Fibroblast of skin of abdomen (primary cell): ENCODE measurements at regions not wholly inside any gene's neighbourhood (a gene's known extent, or its start where the extent isn't known, plus 50 kb on each side); places are given as distances from the start of the nearest gene placed in this dataset.
"Not testable (repeated sequence)": the region's sequence is repeated elsewhere in the genome, so short reads cannot be mapped to it uniquely, and the experiment has no call there.

Experiments used
- DNase-seq: peaks from one replicate; pipeline ENCODE4 v3.0.0-alpha.2; 2013

DNA sequence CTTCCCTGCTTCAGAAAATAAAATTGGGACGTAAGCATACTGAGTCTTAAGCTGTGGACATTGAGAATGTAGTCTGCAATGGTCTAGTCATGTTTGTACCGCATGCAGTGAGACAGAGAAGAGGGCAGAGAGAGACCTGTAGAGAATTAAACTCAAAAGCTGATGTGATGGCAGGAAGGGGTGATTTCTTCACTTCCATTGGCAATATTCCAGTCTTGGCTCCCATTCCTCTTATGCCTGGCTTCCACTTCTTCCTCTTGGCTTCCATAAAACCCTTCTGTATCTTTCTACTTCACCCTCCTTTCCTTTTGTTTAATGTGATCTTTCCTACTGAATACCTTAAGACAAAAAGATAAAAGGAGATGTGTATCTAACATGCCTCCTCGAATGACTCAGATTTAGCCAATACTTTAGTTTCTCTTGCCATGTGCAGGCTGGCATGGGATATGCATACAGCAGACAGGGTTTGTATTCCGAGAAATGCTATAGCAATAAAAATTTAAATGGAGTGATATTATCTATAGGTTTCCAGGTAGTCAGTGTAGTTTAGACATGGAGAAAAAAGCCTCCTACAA lies 423.1 kb upstream of the DYNLRB2 start:
- no peak for DNase-seq

DNA sequence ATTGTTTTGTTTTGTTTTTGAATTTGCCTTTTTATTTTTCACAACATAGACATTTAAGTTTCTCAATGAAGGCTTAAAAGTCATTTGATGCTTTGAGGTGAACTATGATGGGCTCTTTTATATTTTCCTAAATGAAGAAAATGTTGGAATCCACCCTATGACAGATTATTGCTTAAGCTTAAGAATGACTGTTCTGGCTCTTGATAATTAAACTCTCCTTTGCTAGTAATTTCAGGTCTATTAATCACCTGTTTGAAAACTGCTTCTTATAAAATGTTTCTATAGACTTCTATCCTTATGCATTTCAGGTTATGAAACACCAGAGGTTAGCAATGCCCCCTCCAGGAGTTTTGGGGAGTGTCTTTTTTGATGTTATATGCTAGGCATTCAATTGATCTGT lies 424.1 kb upstream of the DYNLRB2 start:
- DNase-seq, result no peak

DNA sequence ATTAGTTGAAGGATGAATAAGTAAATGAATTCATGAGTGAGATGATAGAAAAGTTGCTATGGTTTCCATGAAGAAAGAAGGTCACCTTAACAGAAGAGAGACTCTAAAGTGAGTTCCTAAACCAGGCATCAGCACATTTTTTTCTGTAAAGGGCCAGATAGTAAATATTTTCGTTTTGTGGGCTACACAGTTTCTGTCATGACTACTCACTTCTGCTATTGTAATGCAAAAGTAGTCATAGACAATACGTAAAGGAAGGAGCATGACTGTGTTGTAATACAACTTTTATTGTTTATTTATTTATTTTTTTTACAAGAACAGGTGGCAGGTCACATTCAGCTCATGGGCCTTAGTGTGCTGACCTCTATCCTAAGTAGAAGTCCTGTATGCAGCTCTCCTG lies 426.1 kb upstream of the DYNLRB2 start:
- no peak for DNase-seq

DNA sequence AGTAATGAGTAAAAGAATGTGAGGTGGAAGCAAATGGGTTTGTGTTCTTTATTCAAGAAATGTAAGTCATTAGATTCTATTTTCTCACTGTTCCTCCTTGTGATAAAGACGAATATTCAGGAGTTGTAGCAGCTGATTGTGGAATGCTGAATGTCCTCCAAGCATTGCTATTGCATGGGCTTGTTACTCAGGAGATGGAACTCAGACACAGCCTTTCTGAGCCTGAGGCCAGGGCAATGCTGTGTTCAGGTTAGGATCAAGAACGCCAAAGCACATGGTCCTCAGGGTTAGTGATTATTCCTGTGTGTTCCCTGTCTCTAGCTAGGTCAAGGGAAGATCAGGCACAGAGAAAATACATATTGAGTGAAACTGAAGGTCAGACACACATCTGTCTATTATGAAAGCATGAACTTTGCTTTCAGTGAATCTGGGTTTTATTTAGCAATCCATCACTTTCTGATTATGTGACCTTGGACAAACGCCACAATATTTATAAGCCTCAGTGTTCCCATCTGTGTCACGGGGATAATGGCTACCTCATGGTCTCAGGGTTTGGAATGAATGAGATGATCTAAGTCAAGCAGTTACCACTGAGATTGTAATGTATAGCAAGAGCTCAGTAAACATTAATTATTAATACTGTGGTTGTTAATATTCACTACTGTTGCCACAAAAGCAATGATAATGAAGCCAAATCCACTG lies 426.8 kb upstream of the DYNLRB2 start:
- no peak for DNase-seq

- DNase-seq, result no peak
Observed at GRCh38 chr16:80109581-80109980, 431.2 kb upstream of the DYNLRB2 start.

- DNase-seq, result peak; percentile 48
Observed at GRCh38 chr16:80107900-80108299, 432.9 kb upstream of the DYNLRB2 start.

DNA sequence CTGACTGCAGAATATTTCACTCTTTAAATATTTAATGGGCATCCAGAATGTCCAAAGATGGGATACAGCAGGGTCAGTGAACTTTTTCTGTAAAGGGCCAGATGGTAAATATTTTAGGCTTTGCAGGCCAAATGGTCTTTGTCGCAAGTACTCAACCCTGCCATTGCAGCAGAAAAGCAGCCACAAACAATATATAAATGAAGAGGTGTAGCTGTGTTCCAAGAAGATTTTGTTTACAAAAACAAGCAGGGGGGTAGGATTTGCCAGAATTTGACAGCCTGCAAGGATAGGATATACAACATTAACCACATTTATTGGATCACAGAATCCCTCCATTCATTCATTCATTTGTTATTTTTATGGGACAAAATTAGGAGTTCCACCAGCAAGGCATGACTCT lies 435.0 kb upstream of the DYNLRB2 start:
- no peak for DNase-seq

DNA sequence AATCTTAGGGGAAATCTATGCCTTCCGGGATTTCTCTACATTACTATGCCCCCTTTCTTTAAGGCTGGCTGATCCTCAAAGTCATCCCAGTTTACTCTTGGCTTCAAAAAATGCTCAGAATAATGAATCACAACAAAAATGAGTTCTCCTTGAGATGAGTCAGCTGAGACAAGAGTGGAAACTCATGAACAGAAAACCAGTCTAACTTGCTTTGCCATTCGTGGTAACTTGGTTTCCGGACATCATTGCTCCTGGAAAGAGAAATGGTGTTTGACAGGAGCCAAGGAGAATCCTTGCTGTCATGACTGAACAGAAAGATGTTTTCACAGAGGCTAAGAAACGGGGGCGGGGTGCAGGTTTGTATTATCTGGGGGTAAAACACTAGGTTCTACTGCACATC lies 435.6 kb upstream of the DYNLRB2 start:
- peak; percentile 60 for DNase-seq

GRCh38 chr16:80104401-80104800 lies 436.4 kb upstream of the DYNLRB2 start:
- no peak for DNase-seq

GRCh38 chr16:80103463-80103862 lies 437.3 kb upstream of the DYNLRB2 start:
- no peak for DNase-seq

DNA sequence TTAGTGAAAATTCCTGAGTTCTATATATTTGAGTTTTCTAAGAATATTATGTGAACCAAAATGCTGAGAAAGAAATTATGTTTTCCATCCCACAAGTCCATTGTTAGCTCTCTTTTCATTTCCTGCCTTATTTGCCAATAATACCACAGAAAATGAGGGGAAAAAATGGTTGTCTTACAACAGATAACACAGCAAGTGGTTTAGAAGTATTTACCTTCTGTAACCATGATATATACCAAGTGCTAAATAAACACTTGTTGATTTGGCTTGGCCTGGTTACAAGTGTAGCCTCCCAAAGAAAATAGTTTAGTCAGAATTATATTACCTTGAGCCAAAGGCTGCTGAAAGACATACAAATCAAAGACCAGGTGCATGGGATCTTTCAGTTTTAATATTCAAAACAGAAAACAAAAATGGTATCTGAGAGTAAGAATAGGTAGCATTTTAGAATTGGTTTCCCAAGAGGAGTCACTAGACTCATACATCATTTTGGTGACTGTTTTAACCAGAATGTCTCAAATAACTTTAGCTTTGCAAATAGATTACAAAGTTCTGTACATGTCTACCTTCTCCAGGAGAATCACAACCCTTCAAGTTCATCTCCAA lies 439.8 kb upstream of the DYNLRB2 start:
- no peak for DNase-seq

GRCh38 chr16:80100186-80100585 lies 440.6 kb upstream of the DYNLRB2 start:
- no peak for DNase-seq

DNA sequence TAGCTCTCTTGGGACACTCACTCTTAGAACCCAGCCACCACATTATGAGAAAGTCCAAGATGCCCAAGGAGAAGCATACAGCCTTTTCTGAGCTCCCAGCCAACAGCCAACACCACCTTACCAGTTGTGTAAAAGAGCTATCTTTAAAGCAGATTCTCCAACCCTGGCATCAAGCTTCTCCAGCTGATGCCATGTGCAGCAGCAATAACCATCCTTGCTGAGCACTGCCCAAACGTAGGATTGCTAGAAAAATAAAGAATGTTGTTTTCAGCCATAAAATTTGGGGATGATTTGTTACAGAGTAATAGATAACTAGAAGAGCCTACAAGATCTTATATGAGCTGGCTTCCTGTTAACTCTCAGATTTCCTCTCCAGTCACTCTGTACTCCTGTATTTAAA lies 443.7 kb upstream of the DYNLRB2 start:
- no peak for DNase-seq

- peak; percentile 72 for DNase-seq
Observed at GRCh38 chr16:80092681-80093080, 448.1 kb upstream of the DYNLRB2 start.

GRCh38 chr16:80091453-80091852 lies 449.3 kb upstream of the DYNLRB2 start:
- DNase-seq, result not testable (repeated sequence)

DNA sequence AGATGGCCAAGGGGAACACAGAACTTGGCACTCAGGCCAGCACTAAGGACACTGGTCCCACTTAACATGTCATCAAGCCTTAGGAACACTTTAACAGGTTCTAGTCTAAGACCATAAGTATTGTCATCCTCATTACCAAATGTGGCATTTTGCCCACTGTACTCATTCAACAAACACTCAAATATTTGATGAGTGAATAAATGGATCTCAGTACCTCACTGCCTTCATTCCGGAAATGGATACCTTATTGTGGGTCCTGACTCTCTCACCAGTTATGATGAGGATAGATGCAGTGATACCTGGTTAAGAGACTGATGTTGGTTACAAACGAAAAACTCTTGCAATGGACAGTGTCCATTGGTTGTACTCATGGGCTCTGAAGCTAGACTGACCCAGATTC lies 455.2 kb upstream of the DYNLRB2 start:
- DNase-seq, result no peak

GRCh38 chr16:80084614-80085013 lies 456.2 kb upstream of the DYNLRB2 start:
- peak; percentile 46 for DNase-seq

DNA sequence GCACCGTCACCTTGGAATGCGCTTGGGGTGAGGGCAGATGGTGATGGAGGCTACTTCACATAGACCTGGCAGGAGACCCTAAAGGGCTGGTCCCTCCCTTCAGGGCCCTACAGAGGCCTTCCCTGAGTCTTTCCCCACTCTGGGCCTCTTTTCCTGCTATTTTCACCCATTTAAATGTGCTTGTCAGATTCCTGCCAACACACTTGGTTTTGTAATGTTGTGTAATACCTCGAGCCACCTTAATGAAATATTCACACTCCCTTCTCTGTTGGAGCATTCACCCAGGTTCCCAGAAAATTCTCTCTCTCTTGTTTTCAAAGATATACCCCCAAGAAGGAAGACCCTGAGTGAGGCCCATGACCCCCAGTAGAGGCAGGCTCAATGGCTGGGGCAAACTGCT lies 456.6 kb upstream of the DYNLRB2 start:
- no peak for DNase-seq

DNA sequence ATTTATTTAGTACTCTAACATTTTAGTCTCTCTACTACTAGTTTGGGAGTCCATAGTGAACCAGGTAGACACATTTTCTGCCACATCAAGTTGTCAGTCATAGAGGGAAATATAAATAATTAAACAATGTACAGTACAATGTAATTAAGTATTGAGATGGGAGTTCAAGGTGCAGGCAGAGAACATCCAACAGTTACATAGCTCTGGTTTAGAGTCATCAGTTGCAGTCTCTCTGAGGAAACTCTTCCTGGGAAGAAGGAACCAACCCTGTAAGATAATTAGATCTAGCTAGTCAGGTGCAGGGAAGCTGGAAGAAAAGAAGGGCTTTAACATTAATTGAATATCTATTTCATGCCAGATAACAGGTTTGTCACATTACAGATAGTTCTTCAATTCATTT lies 457.9 kb upstream of the DYNLRB2 start:
- no peak for DNase-seq

DNA sequence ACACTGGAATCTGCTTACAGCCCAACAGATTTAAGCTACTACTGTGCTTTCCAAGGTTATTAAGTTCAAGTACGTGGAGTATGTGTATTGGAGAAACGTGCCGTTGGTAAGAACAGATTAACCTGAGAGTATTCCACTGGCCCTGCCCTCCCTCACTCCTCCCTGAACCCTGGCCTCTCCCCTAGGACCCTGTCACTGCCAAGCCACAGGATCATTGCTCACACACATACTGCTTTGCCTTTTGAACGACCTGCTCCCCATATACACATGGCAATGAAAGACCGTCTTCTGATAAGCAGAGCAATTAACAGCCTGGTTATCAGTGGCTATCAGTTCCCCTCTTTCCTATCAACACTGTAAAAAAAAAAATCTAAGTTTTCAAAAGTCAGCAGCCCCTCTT lies 458.9 kb upstream of the DYNLRB2 start:
- no peak for DNase-seq

GRCh38 chr16:80080287-80080851 lies 460.4 kb upstream of the DYNLRB2 start:
- DNase-seq, result no peak

DNA sequence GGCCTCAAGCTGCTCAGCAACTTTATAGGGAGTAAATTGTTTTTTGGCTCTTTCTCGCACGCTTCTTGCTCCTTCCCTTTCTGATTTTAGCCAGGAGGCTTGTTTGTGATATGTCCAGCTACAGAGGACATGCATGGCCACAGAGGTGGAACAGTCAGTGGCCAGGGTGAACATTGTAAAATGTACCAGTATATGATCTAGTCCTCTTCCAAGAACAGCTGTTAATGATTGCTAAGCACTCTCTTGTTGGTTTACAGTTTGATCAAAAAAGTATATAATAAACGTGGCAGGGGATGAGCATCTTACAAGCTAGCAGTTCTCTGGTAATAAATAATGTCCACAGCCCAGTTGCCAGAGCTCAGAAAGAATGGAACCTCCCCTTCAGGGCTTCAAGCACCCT lies 461.7 kb upstream of the DYNLRB2 start:
- no peak for DNase-seq

GRCh38 chr16:80077696-80078095 lies 463.1 kb upstream of the DYNLRB2 start:
- no peak for DNase-seq

DNA sequence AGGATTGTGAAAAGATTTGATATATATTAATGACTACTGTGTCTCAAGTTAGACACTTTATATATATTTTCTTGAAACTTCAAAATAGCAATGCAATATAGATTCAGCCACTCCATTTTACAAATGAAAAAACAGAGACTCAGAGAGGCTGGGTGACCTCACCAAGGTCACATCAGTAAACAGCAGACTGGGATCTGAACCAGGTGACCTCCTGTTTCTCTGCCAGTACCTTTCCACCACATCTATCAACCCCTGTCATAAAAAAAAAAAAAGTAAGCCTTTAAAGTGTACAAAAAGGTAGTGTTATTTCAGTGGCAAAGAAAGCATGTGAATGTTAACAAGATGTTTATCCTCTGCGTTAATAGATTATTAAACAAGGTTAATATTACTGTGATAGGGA lies 466.5 kb upstream of the DYNLRB2 start:
- no peak for DNase-seq
